Activated CD8-positive, alpha-beta memory T cell treated with anti-CD3 and anti-CD28 coated beads for 4 hours (primary cell): ENCODE measurements at regions not wholly inside any gene's neighbourhood (a gene's known extent, or its start where the extent isn't known, plus 50 kb on each side); places are given as distances from the start of the nearest gene placed in this dataset.

Experiments
- DNase-seq, 2 donors: peaks; one replicate each; pipeline ENCODE4 v3.0.0-alpha.2; 2020; ENCODE audit warnings: low read depth in 2 of 2

DNA sequence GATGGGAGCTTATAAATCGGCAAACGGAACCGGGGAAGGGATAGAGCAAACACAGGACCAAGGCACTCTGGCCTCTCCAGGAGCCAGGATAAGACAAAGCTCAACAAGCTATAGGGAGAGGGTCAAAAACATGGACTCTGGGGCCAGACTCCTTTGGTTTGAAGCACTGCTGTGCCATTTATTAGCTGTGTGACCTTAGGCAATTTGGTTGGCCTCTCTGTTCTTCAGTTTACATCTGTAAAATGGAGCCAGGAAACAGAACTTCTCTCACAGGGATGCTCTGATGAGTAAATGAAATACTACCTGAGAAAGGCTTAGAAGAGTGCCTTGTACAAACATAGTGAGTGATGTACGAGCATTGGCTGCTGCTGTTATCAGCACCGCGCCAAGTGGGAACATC lies 213.3 kb upstream of the PWP1 start:
- DNase-seq, result no peak

DNA sequence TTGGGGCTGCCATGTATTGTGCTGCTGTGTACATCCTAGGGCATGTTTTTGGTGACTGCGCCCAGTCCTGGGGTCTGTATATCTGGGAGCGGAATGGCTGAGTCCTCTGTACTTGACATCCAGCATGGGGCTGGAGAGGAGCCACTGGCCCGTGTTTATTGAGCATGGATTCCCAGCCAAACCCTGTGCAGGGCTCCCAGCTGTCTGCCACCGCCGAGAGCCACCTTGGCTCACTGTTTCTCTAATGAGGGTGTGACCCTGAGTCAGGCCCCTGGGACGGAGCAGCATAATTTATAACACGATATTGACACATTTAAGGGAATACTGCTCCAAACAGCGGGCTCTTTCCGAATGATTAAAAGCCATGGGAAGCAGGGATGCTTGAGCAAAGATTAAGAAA lies 211.5 kb upstream of the PWP1 start:
- no peak for DNase-seq

DNA sequence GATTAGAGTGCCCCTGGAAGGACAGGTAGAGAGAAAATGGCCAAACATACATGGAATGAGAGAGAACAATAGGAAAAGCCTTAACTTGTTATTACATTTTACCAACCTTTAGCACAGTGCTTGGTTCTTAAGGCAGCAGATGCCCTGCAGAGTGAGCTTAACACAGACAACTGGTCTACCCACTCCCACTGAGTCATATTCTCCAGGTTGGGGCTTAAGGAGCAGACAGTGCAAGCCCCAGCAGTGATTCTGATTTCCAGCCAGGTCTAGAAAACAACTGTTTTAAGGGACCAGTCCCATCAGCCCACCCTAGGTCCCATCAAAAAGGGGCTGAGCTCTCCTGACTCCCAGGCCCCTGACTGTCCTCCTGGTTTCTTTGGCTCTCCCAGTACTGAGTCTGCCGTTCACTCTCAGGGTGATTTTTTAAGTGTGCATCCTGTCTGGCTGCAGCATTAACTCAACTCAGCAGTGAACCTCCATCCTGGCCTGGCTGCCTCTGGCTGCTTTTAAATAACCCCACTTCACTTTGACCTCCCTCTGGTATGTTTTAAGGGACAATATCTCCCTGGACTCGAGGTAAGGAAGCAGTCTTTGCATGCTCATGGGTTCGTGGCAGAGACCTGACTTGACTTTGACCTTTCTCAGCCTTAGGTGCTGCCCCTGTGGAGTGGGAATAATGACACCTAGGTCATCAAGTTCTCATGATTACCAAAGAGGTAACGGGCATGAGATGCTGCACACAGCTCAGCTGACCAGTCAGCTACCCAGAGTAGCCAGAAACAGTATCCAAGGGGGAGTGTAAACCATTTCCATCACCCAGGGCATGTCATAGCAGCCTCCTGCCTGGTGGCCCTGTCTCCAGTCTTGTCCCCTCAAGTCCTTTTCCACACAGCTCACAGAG lies 210.7 kb upstream of the PWP1 start:
- DNase-seq, result no peak

DNA sequence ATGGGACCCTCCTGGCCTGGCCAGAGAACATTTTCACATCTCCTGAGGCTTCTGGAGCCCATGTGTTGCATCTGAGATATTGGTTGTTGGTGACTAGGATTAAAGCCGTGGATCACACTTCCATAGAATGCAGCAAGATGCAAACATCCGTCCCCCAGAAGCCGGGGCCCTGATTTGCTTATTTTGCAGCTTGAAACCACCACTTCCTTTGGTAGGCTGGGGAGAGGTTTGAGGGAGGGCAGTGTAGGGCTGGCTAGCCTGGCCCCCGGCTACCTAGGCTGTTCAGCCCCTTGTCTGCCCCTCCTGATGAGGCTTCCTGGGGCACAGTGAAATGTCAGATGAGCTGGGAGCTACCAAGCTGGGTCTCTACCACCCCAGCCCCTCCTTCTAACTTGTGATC lies 209.7 kb upstream of the PWP1 start:
- no peak for DNase-seq

DNA sequence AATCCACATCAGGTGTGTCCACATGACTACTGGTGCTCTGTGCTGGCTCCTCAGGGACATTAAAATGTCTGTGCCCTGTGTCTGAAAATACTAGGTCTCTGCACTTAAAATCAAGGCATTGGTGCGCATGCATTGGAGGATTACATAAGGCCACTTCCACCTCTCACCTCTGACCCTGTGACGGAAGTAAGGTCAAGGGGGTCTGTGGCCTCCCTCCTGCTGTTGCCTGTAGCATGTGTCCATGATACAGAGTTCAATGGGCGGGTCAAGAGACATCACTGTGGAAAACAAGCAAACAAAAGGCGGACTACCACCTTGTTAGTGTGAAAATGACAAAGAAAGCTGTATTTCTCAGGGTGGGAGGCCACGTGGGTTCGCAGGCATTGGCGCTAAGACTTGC lies 208.6 kb upstream of the PWP1 start:
- DNase-seq, result no peak

DNA sequence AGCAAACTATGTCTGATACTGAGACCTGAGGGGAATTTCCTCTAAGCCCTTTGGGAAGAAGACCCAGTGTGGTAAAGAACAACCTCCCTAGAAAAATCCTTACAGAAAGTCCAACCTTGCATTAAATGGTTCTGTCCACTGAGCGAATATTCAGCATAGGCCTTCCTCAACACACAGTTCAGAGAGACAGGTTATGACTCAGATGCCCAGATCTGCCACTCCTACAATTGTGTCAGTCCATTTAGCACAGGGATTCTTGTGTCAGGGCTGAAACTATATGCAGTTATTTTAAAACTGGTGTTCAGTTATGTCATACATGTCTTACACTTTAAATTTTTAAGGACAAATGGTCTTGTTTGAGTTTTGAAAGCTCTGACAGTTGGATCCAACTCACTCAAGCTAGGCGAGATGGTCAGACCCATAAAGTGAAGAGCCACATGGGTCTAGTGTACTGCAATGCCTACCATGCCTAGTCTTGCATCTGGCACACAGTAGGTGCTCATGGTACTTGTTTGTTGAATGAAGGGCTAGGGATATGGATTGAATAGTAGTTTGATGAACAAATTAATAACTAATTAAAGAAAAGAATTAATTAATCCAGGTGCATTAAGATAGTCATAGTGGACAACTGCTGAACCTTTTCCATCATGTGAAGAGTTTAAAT lies 207.5 kb upstream of the PWP1 start:
- DNase-seq, result no peak

DNA sequence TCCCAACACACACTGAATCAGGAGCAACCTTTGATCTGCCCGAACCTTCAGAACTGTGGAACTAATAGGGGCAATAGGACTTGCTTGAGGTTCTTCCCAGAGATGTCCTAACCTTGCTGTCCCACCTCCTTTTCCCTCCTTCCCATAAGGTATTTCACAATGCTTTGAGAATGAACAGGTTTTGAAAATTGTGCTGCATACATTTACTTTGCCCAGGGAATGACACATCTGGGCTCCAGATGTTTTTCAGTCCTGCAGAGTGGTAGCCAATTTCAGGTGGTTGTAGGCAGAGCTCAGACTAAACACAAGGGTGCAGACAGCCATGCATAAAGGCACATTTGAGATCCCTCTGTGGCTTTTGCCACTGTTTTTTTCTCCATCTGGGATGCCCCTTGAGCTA lies 206.7 kb upstream of the PWP1 start:
- DNase-seq, result no peak

DNA sequence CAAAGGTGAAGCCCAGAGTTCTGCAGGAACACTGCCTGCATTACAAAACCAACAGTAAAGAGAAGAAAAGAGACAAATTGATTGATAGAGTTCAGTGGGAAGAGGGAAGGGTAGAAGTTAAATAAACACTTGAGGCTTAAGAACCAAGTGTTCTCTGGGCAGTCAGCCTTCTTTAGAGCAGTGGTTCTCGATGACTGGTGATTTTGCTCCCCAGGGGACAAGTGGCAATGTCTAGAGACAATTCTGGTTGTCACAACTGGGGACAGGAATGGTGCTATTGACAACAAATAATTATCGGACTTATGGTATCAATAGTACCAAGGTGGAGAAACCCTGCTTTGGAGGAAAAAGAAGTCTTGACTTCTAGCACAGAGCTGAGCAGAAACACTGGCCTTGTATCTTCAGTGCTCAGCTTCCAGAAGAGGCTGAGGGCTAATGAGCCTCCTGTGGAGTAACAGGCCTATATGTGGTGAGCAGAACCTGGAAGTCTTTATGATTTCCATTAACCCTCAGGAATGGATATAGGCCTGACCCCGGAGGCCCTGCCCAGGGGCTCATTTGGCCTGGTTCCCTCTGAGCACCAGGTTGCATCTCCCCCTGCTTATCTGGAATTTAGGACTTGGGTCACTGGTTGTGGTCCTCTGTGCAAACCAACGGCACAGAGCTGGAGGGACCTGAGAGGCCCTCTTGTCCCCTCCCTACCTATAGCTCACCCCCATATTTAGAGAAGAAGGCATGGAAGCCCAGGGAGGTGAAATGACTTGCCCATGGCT lies 204.6 kb upstream of the PWP1 start:
- DNase-seq, result no peak

DNA sequence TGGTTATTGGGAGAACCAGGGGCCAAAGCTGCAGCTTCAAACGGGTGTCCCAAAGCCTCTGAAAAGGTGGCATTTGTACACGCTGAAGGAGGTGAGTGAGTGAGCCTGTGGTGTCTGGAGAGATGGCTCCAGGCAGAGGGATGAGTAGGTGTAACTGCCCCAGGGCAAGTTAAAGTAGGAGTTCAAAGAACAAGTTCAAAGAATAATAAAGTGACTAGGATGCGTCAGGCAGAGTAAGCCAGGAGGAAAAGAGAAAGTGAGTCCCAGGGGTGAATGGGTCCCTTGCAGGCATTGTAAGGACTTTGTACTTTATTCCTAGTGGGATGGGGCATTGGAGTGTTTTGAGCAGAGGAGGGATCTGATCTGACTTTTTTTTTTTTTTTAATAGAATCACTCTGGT lies 201.4 kb upstream of the PWP1 start:
- no peak for DNase-seq

DNA sequence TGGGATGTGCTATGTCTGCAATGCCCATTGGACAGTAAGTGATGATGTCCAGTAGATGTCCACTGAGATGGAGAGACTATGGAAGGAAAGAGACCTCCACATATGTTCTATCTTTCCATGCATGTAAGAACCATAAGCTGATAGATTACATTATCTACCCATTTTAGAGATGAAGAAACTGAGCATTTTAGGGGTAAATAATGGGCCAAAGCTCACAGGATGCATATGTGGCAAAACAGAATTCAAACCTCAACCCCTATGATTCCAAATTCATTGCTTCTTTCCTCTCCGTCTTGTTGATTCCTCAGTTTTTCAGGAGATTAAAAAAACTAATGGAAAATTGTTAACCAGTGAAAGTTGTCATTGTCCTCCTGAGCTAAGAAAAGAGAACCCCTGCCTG lies 200.7 kb upstream of the PWP1 start:
- DNase-seq, result no peak

DNA sequence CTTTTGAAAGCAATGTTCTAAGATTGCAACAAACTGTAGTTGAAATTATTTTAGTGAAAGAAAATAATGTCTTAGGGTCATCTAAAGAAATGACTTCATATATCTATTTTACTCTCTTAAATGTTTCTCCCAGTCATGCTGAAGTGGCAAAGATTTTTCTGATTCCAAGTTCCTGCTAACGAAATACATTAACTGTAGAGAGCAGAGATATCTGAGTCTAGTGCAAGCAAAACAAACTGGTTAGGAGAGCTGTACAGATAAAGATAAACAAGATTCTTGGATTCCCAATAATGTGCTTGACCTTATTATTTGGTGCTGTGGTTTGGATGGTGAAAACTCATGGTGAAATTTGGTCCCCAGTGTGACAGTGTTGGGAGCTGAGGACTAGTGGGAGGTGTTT lies 199.9 kb upstream of the PWP1 start:
- DNase-seq, result no peak

DNA sequence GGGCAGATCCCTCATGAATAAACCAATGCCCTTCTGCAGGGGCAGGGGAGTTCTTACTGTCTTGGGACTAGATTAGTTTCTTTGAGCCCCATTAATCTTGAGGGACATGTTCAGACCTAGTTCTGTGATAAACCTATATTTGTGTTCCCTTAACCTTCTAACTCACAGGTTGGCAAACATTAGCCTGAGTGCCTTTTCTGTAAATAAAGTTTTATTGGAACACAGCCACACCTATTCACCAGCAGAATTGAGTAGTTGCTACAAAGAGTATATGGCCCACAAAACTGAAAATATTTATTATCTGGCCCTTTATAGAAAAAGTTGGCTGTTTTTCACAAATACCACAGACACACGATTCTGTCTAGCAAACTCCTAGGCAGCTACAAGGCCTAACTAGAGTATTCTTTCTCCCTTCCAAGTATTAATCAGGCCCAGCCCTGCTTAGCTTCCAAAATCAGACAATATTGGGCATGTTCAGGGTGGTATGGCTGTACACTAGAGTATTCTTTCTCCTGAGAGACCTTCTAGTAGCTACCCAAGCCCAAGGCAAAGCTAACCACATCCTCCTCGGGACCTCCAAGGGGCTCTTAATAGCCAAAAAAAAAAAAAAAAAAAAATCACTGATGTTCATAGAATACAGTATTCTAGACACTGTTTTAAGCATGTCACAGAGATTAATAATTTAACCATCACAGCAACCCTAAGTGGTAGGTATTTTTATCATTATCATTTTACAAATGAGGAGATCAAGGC lies 199.3 kb upstream of the PWP1 start:
- DNase-seq, result no peak

DNA sequence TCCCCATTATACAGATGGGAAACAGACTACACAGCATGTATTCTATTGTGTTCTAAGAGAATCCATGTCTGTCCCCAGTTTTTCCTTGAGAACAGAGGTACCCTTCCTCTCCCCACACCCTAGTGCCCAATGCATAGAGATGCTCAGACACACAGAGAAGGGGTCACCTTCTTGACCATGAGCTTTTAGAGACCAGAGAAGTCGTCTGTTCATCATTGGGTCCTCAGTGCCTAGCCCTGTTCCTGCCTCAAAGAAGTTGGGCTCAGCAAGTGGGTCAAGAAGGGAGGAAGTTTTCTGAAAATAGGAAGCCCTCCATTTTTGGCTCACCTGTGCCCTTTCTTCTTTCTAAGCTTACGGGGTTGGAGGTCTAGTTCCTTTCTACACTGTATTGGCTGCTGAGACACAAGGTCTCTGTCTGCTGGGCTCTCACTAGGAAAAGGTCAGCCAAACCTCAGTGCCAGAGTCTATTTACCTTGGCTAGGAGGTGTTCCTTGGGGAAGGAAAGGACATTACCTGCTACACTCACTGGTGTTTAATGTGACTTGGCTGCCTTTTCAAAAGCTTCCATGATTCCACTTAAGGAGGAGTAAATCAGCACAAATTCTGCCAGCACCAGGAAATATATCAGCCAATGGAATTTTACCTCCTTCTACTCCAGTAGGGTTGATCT lies 198.5 kb upstream of the PWP1 start:
- no peak for DNase-seq

DNA sequence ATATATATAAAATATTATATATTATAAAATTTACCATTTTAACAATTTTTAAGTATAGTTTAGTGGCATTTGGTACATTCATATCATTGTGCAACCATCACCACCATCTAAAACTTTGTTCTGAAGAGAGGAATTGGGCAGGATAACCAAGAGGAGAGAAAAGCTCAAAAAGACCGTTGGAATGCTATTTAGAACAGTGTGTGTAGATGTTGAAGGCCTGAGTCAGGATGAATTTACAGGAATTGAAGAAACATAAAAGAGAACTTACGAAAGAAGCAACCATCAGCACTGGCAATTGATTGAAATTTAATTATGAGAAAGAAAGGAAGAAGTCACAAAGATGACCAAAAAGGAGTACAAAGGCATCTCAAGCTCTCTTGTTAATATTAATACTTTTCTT lies 196.9 kb upstream of the PWP1 start:
- DNase-seq, result no peak

DNA sequence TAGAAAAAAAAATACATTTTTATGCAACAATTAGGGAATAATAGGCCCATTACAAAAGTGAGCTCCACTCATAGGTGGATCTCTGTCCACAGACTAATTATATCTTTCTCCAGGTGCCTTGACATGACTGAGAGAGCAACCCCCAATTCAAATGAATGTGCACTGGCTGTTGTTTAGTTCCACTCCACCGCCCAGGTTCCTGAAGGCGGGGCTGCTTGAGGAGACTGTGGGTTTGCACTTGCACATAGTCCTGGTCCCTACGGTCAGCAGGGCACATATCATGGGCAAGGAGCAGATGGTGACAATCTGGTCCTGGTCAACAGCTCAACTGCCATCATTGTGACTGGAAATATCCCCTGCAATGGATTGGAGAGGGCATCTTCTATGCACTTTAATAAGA lies 195.6 kb upstream of the PWP1 start:
- no peak for DNase-seq

DNA sequence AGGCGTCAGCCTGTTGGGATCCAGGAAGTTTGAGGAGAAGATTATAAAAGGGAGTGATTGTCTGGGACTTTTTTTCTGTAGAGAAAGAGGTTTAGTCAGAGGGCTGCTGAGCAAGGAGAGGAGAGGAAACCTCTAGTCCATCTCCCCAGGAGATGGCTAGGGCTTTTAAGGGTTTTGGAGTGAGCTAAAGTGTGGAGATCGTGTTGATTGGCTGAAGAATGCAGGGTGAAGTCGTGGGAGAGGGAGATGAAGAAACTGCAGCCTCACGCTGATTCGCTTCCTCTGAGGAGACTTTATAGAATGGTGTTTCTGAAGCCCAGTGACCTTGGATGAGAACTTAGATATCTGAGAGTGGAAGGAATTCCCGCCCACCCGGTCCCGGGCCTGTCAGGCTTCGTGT lies 193.7 kb upstream of the PWP1 start:
- DNase-seq, result no peak

DNA sequence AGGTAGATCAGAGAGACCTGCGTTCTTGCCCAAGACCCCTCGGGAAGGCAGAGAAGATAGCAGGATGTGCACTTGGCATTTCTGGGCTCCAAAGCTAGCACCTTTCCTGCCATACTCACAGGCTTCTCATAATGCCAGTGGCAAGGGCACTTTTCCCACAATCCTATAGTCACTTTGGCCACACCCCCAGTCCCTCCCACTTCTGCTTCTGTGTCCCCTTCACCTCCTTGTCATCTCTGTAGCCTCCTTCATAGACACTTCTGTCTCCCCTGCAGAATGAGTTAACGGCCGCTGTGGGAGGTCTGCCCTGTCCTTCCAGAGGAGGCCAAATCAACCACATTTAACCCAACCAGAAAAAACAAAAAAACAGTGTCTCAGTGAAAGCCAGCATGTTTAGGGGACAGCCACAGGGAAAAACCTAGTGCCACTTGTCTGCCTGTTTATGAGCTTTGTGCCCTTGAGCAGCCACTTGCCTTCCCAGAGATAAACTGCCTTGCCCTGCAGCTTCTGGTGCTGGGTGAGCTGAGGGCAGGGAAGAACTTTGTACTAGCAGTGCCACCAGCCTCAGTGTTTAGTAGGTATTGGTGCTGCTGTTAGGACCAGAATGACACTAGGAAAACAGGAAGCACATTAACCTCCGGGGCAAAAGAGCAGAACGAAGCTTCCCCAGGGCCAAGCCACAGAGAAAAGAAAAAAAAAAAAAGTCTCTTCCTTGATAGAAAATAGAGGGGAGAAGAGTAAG lies 193.0 kb upstream of the PWP1 start:
- no peak for DNase-seq

DNA sequence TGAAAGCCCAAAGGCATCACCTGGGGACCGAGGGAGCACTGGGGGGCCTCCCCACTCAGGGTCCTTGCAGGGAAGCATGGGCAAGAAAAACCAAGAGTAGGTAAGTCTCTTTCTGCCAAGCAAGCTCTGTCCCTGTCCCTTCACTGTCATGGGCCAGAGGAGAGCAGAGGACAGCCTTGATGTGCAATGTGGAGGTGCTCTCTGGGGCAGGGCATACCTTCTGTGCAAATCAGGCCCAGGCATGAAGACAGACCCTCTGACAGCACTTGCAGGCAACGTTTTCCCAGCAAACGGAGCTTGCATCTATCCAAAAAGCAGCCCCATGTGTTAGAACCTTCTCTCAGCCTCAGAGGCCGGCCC lies 192.5 kb upstream of the PWP1 start:
- no peak for DNase-seq

DNA sequence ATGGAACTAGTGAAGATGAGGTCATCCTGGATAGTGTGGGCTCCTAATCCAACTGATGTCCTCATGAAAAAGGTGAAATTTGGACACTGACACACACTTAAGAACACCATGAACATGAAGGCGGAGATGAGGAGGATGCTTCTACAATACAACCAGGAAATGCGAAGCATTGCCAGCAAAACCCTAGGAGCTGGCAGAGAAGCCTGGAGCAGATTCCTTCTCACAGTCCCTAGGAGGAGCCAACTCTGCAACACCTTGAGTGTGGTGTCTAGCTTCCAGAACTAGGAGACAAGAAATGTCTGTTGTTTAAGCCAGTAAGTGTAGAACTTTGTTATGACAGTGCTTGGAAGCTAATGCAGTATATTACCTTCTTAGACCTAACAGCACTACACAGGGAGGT lies 191.9 kb upstream of the PWP1 start:
- DNase-seq, result no peak

DNA sequence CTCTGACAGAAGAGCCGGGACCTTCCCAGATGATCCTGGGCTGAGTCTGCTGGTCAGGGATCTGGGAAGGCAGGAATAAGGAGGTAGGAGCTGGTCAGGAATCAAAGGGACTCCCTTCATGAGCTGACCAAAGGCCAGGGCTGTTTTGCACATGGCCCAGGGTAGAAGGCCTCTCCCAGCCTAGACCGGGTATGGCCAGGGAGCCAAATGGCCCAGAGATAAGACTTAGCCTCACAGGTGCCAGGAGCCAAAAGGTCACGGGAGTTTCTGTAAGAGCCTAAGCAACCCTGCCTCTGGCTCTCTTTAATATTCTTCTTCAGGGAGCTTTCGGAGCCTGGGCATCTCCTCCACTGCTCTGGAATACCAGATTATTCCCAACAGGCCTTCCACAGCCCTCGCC lies 191.3 kb upstream of the PWP1 start:
- no peak for DNase-seq

DNA sequence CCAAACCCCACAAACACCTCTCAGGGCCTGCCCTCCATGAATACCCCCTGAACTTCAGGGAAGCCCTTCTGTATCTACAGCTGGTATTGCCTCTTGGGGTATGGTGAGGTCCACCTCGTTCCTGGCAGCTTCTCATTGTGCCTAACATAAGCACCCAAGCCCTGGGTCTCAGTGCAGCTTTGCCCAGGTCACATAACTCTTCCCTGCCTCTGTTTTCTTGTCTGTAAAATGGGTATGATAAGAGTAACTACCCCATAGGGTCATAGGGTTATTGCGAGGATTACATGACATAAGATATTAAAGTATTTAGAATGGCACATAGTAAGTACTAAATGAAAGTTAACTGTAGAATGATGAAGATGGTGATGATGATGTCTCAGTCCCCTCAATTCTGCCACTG lies 190.0 kb upstream of the PWP1 start:
- no peak for DNase-seq
